ENCODE measurements at regions not wholly inside any gene's neighbourhood (a gene's known extent, or its start where the extent isn't known, plus 50 kb on each side); places are given as distances from the start of the nearest gene placed in this dataset.
A peak's percentile ranks its signal among the peaks of the same experiment; 100 is the strongest.

- Mint-ChIP-seq H3K4me3 (no peak overlapping the region), H3K27me3 (ENCODE audit: insufficient read depth) (no peaks in the 10 kb centered on the region), H3K9me3 (no peaks in the 10 kb centered on the region), H3K27ac (peak overlapping the region; percentile 11; the same call in 1 of the 2 replicates), H3K4me1 (ENCODE audit: low read depth) (peaks cover 41% of the 10 kb centered on the region), H3K36me3 (ENCODE audit: low read depth) (peaks cover 35% of the 10 kb centered on the region)
- no peak for DNase-seq
- no peak for TF ChIP-seq CTCF (IDR thresholded peaks at IDR 0.05)
These were observed 189.8 kb downstream of the UTRN start for GRCh38 chr6:144474904-144475303.

DNA sequence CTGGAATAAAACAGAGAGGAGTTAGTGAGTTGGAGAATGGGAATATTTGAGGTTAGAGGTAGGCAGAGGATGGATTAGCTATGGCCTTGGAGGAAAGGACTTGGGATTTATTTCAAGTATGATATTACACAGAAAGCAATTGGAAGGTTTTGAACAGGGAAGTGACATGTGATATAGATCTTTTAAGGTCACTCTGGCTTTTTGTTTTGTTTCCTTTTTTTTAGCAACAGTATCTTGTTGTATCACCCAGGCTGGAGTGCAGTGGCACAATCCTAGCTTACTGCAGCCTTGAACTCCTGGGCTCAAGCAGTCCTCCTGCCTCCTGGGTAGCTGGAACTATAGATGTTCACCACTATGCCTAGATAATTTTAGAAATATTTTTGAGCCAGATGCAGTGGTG, 190.3 kb downstream of the UTRN start:
- Mint-ChIP-seq H3K27me3 (ENCODE audit: insufficient read depth) (no peaks in the 10 kb centered on the region; the same call in 1 of the 2 replicates), H3K4me1 (ENCODE audit: low read depth) (peaks cover 41% of the 10 kb centered on the region), H3K27ac (peak overlapping the region; percentile 11), H3K9me3 (no peaks in the 10 kb centered on the region), H3K4me3 (no peak overlapping the region), H3K36me3 (ENCODE audit: low read depth) (peaks cover 40% of the 10 kb centered on the region)
- DNase-seq: no peak
- no peak for TF ChIP-seq CTCF (IDR thresholded peaks at IDR 0.05)

DNA sequence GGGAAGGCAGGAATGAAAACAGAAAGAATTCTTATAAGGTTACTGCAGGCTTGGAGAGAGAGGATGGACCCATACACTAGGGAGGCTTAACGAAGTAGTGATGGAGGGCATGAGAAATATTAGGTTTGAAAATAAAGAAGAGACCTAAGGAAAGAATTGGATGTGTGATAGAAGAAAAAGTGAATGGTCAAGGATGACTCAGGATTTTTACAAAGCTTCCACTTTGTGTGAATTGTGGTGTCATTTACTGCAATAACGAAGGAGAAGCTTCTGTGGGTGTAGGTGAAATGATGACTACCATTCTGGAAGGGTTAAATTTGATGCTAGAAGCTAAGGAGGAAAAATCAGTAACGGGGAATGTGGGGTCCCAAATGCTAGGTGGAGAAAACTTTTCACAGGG, 191.2 kb downstream of the UTRN start:
- no peak for TF ChIP-seq CTCF (IDR thresholded peaks at IDR 0.05)
- Mint-ChIP-seq H3K27me3 (ENCODE audit: insufficient read depth) (no peaks in the 10 kb centered on the region; the same call in 1 of the 2 replicates), H3K4me3 (no peak overlapping the region), H3K36me3 (ENCODE audit: low read depth) (peaks cover 40% of the 10 kb centered on the region), H3K9me3 (no peaks in the 10 kb centered on the region), H3K4me1 (ENCODE audit: low read depth) (peaks cover 39% of the 10 kb centered on the region), H3K27ac (peak overlapping the region; percentile 32; the same call in 1 of the 2 replicates)
- DNase-seq: no peak

DNA sequence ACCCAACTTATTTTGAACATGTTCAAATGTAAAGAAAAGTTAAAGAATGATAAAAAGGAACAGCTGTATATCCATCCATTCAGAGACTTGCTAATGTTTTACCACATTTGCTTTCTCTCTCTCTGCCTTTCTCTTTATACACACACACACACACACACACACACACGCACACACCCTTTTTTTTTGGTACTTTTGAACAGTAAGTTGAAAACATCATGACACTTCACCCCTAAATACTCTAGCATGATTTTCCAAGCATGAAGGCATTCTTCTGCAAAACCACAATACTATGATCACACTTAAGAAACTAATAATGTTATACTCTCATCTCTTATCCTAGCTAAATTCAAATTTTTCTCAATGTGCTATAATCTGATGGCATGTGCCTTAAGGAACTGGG, 192.3 kb downstream of the UTRN start:
- H3K9me3 Mint-ChIP-seq: no peaks in the 10 kb centered on the region
- TF ChIP-seq CTCF (IDR thresholded peaks at IDR 0.05): no peak
- DNase-seq: peak; percentile 16

DNA sequence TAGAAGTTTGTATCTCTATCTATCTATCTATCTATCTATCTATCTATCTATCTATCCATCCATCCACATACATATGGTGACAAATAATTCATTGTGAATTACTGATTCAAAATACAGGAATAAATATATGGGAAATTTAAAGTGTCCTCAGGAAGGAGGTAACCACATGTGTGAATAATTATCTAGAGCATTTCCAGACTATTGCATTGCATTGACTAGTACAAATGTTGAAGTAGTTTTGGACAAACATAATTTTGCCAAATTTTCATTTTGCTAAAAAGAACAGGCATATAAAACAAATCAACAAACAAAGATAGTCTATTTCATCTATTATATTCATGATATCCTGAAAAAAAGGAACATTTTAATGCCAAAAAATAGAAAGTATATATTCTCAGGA, 192.7 kb downstream of the UTRN start:
- Mint-ChIP-seq H3K36me3 (ENCODE audit: low read depth) (peaks cover 38% of the 10 kb centered on the region), H3K27ac (no peak overlapping the region)

More for the DNA sequence above, 192.3 kb downstream of the UTRN start:
- Mint-ChIP-seq H3K4me3 (no peak overlapping the region), H3K4me1 (ENCODE audit: low read depth) (peaks cover 28% of the 10 kb centered on the region), H3K27ac (no peak overlapping the region), H3K36me3 (ENCODE audit: low read depth) (peaks cover 34% of the 10 kb centered on the region), H3K27me3 (ENCODE audit: insufficient read depth) (no peaks in the 10 kb centered on the region; the same call in 1 of the 2 replicates)

More for the DNA sequence above, 192.7 kb downstream of the UTRN start:
- H3K4me1 Mint-ChIP-seq (ENCODE audit: low read depth): peaks cover 29% of the 10 kb centered on the region
- no peaks in the 10 kb centered on the region; the same call in 1 of the 2 replicates for H3K27me3 Mint-ChIP-seq (ENCODE audit: insufficient read depth)
- H3K9me3 Mint-ChIP-seq: no peaks in the 10 kb centered on the region
- no peak for DNase-seq
- TF ChIP-seq CTCF (IDR thresholded peaks at IDR 0.05): no peak
- no peak overlapping the region for H3K4me3 Mint-ChIP-seq

Data from HFFc6 (cell line).